Inflammatory macrophage treated with lipopolysaccharide for 4 hours (primary cell): ENCODE measurements at regions not wholly inside any gene's neighbourhood (a gene's known extent, or its start where the extent isn't known, plus 50 kb on each side); places are given as distances from the start of the nearest gene placed in this dataset.

Experiments
- DNase-seq: peaks from one replicate; pipeline ENCODE4 v3.0.0-alpha.2; 2020

DNA sequence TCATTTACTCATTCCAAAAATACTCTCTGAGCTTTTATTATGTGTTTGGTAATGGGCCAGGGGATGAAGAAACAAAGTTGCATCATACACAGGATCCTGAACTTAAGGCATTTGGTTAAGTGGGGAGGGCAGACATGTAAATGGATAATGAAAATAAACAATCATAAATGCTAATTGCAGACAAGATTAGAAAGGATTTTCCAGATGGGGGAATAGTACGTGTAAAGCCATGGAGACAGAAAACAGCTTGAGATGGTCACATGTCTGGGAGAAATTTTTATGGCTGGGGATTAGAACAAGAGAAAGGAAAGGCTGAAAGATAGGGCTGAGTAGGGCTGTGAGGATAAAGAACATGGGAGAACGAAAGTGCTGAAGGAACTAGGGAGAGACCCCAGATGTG, 534.3 kb upstream of the LARGE1 start:
- no peak for DNase-seq

DNA sequence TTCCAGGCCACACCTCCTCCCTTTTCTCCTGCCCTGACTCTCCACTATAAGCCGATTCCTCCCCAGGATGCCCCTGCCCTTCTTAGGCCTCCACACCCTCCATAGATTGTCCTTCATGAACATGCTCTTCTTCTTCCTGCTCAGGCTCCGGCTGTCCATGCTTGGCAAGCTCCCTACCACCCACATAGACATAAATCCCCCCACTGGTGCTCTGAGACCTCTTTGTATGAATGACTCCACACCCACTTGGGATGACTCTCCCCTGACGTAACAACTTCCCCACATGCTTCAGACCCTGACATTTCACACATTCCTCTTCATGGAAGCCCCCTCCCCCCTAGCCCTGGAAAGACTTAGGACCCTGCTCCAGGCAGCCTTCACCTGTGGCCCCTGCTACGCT, 542.5 kb upstream of the LARGE1 start:
- no peak for DNase-seq

DNA sequence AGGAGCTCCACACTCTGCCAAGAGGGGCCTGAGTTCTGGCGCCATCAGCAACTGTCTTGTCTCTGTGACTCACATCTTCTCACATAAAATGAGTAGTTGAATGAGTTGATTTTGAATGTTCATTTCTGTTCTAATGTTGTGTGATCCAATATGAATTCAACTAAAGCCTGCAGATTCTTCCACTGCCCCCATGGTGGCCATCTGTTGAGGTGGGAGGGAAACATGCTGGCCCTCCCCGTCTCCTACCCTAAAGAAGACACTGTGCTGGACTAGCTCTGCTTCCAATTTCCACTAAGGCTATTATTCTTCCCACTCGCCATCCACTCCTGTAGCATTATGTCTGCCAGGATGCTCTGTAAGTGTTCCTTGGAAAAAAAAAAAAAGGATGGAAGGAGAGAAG, 555.6 kb upstream of the LARGE1 start:
- no peak for DNase-seq

DNA sequence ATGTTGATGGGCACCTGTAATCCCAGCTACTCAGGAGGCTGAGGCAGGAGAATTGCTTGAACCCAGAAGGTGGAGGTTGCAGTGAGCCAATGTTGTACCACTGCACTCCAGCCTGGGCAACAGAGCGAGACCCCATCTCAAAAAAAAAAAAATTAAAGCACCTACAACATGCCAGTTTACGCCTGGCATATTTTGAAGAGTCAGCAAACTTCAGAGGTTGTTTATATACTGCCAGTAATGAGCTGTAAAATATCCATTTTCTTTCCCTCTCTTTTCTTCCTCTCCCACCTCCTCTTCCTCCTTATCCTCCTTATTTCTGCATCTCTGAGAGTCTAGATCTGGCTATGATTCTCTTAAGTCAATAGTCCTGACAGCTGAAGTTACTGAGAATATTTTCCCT, 556.5 kb upstream of the LARGE1 start:
- no peak for DNase-seq

DNA sequence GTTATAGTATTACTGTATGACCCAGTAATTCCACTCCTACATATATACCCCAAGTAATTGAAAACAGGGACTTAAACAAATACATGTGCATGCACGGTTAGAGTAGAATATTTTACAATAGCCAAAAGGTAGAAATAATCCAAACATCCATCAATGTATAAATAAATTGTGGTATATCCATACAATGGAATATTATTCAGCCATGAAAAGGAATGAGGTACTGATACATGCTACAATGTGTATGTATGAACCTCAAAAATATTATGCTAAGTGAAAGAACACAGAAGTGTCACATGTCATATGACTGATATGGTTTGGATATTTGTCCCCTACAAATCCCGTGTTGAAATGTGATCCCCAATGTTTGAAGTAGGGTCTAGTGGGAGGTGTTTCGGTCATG, 560.8 kb upstream of the LARGE1 start:
- no peak for DNase-seq

DNA sequence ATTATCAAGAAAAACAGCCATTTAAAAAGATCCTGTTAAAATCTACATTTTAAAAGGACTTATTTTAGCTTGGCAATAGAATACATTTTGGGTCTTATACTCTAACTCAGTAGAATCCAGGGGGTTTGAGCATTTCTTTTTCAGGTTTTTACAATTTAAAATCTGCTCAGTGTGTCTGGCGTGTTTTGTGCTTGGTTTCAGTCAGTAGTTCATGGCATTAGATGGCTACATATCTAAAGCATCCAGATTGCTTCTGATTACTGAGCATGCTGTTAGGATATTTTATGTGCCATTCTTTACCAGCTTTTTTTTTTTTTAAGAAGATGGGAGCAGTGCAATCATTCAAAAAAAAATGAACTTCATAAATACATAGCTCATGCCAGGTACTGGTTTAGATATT, 566.1 kb upstream of the LARGE1 start:
- no peak for DNase-seq

DNA sequence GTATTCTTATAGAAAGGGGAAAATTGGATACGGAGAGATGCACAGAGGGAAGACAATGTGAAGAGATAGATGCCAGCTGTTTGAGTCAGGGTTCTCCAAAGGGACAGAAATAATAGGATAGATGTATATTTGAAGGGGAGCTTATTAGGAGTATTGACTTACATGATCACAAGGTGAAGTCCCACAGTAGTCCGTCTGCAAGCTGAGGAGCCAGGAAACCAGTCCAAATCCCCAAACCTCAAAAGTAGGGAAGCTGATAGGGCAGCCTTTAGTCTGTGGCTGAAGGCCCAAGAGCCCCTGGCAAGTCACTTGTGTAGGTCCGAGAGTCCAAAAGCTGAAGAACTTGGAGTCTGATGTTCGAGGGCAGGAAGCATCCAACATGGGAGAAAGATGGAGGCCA, 569.6 kb upstream of the LARGE1 start:
- no peak for DNase-seq

DNA sequence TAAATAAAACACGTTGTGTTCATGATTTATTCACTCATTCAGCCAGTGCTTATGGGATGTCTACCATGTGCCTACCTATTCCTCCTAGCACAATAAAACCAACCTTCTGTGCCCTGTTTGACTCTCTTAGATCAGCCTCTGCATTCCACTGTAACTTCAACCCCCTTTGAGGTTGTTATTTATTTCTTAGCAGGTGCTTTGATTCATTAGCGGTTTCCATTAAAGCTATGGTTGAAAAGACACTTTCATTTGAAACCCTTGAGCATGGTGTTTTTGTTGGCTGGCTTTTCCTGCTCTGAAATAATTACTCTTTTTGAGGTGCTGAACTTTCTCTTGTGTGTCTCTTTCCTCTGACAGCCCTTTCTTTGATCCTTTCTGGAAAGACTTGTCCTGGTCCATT, 570.6 kb upstream of the LARGE1 start:
- DNase-seq, result no peak

DNA sequence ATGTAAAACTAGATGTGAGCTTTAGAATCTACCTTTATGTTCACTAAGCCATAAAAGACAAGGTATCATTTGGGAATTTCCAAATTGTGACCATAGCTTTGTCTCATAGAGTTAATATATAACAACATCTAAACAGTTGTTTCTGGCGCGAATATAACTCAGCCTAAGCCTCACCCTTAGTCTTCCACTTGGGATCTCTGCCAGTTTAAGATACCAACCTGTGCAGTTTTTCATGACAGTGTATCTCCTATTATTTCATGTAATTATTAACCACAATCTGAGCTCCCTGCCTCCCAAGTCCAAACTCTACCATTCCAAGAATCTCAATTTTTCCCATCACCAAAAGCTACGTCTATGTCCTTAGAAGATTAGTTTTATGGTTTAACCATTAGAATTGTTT, 572.5 kb upstream of the ISX start:
- DNase-seq, result no peak

DNA sequence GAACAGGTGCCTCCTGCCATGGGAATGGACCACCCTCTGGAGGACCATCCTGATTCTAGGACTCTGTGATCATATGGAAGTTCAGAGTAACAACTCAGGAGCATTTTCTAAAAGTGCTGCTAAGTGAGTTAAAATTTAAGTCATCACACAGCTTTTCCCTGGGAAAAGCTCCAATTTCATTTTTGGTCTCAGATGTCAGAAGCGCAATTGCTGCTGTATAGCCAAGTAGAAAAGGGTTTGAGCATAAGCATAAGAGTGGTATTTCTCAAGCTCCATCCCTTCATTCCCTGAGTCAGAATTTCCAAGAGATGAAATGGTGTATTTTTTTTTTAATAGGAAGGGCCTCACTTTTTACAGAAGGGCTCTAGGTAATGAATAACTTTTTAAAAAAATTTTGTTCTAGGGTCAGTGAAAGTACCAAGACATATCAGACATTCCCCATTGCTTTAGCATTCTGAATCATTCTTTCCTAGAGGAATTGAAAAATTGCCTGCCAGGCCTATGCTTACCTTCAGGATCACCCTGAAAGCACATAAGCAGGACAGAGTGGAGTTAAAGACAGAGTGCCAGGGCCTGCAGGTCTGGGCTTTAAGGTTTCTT, 564.5 kb upstream of the ISX start:
- no peak for DNase-seq

DNA sequence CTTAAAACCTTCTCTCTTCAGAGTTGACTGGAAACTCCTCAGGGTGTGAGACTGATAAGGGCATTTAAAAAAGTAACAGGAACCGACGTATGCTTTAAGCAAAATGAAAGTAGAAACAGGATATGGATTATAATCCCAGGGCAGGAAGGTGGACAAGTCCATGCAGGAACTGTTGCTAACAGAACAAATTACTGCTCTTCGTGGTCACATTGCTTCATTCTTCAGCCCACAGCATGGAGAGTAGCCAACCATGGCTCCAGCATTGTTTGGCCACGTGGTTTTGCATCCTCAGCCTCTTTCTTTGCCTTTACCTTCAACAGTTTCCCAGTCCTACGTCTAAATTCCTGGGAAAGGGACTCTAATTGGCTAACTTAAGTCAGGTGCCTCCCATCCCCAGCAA, 563.1 kb upstream of the ISX start:
- DNase-seq, result no peak

DNA sequence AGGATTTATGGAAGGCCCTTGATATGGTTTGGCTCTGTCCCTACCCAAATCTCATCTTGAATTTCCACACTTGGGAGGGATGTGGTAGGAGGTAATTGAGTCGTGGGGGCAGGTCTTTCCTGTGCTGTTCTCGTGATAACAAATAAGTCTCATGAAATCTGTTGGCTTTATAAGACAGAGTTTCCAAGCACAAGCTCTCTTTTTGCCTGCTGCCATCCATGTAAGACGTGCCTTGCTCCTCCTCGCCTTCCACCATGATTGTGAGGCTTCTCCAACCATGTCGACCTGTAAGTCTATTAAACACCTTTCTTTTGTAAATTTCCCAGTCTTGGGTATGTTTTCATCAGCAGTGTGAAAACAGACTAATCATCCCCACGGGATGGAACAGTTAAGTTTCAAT, 557.2 kb upstream of the ISX start:
- DNase-seq, result no peak

DNA sequence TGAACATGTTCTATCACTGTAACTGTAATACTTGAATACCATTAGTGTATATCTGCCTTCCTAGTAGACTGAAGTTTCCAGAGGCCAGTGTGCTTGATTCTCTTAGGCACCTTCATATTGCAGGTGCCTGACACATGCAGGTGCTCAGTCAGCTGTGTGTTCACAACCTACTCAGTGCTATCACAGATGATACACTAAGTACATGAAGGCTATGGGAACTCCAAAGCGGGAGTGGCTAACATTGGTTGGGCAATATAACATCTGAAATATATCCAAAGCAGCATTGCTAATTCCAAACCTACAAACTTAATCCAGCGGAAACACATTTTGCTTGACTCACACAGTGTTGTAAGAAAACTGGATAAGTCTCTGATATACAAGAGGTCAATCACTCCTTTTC, 539.3 kb upstream of the ISX start:
- no peak for DNase-seq

DNA sequence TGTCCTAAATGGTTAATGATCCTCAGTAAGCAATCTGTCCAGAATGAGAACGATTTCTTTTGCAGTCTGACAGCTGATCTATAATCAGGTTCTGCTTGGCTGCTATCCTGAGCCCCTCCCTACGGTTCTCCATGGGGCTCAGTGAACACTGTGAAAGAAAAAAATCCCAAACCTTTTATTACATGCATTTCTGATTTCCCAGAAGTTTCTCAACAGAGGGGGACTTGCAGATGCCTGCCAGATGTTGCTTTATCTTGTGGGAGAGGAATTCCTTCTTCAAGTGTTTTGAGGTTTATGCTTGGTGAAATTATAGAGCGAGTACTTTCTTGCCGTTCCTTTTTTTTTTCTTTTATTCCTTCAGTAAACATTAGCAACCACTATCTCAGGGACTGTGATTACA, 531.9 kb upstream of the ISX start:
- DNase-seq, result no peak

DNA sequence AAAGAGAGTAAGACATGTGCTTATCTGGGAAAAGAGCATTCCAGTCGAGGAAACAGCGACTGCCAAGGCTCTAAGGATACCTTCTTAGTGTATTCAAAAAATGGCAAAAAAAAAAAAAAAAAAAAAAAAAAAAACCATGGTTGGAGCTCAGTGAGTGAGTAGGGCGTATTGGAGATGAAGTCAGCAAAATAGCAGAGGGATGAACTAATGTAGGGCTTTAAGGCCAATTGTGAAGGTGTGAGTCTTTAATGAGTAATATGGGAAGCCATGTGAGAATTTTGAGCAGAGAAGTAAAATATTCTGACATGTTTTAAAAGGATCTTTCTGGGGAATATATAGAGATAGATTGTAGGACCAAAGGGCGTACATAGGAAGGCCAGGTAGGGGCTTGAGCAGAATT, 498.6 kb upstream of the ISX start:
- DNase-seq, result no peak

DNA sequence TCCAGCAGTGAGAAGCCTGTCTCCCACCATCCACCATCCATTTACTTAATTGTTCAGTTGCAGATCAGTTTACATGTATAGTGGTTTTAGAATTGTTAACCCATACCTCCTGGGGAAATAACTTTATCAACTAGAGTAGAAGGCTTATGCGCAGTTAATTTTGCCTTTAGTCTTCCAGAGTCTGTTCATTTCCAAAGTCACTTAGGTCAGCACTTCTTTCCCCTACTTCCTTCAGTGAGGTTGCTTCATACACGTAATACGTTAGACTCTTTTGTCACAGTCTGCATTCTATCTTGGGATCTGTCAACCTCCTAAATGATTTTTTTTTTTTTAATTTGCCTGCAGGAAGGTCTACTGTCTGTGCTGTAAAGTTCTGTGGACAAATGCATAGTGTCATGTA, 495.6 kb upstream of the ISX start:
- no peak for DNase-seq

DNA sequence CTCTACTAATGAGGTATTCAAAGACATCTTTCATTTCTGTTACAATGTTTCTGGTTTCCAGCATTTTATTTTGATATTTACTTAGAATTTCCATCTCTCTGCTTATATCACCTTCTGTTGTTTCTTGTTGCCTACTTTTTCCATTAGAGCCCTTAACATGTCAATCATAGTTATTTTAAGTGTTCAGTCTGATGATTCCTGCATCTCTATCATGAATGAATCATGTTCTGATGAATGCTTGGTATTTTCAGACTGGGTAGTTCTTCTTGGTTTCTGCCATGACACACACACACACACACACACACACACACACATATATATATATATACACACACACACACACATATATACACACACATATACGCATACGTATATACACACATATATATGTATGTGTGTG, 486.4 kb upstream of the ISX start:
- DNase-seq, result no peak

DNA sequence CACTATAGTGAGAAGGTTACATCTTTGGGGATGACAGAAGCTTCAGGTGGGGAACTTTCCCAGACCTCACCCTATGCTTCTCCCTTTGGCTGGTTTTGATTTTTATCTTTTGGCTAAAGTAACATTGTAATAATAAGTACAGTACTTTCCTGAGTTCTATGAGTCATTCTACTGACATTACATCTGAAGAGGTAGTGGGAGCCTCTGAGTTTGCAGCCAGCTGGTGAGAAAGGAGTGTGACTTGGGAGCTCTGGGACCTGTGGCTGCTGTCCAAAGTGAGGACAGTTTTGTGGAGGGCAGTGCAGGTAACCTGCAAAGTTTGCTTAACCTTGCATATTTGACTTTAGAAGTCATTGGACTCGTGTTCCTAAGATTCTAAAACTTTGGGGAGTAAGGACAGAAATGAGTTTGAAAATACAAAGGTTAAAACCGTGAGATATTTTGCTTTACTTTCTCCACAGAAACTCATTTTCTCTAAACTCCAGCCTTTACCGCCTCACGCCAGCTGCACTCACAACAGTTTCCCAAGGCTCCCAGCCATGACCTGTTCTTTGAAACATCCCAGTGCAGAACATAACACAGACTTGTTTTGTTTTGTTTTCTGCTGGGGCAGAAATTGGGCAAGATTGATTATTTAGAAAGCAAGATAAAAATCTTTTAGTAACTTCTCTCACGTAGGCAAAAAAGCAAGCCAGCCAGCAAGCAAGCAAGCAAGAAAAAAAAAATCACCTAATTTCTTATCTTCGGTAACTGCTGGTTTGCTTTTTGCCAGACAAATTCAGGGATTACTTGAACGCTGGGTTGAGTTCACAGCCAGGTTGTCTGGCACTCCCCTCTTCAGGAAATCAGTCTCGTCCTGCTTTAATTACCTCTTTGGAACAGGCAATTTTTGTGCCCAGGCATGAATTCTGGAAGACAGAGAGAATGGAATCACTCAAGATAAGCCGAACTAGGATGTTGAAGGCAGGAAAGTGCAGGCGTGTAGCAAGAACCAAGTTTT, 478.3 kb upstream of the ISX start:
- DNase-seq, result no peak

DNA sequence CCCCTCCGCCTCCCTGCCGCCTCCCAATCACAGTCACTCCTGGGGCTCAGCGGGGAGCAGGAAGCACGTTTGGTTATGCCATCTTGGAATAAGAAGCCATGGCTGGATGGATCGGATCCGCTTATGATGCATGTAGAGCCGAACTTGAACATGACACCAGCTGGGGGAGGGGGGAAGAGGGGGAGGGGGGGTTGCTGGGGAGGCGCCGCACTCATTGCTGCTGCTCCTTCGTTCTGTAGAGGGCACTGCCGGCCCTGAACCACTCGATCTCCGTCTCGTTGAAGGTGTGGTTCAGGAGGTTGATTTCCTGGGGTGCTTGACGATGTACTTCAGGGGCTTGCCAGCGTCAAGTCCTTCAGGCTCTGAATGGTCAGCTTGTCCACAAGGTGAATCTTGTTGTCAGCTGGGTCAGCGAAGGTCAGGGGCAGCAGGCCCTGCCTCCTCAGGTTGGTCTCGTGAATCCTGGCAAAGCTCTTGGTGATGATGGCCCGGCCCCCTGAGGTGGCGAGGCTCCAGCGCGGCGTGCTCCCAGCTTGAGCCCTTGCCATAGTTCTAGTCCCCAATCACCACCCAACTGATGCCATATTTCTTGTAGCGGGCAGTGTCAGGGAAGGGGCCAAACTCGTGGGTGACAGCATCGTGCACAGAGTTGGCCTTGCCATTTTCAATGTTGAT, 476.9 kb upstream of the ISX start:
- DNase-seq, result no peak

DNA sequence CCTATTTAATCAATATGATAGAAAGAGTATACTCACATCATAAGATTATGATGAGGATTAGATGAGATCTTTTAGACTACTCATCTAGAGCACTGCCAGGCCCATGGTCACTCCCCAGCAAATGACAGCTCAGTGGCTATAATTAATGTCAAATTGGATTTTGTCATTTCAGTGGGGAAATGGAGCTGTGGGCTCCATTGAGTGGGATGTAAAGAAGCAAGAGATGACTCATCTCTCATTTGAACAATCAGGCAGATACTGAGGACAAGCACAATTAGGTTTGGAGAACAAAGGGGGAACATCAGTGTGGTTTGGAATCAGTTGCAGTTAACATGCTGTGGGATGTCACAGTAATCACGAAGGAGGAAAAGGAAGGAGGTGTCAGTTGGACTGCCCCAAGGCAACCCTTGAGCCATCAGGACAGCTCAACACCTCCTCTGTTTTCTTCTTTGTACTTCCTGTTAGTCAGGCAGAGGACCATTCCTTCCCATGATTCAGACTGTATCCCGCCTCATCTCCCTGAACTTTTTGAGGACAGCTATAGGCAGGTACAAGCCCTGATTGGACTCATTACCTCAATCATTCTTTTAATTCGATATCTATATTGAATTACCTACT, 473.7 kb upstream of the ISX start:
- no peak for DNase-seq

DNA sequence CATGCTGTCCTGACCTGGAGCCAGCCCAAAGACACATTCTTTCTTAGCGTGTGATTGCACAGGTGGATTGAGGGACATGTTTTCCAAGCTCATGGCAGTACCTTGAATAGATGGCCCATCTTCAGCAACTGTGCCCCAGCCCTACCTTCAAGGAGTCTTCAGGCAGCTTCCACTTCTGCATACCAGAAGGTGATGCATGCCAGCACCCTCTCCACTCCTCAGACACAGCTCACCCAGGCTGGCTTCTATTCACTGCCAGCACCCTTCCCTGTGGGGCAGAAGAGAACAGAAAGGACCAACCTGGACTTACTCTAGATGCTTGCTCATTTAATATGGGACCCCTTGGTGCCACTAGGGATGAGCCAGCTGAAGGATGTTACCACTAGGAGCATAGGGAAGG, 466.4 kb upstream of the ISX start:
- no peak for DNase-seq

DNA sequence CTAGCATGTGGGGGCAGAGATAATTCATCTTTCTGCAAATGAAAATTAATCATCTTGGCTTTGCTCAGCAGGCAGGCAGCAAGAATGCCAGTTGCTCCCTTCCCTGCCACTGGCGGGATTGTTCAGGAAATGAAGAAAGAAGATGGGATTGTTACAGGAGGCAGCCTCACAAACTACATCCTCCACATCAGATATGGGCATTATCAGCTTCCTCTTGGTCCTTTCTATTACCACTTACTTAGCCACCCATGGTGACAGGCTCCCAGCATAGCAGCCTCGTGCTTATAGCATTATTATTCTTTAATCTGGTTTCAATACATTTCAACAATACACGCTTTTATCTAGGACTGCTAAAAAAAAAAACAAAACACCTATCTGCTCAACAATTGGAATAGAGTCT, 461.6 kb upstream of the ISX start:
- no peak for DNase-seq

DNA sequence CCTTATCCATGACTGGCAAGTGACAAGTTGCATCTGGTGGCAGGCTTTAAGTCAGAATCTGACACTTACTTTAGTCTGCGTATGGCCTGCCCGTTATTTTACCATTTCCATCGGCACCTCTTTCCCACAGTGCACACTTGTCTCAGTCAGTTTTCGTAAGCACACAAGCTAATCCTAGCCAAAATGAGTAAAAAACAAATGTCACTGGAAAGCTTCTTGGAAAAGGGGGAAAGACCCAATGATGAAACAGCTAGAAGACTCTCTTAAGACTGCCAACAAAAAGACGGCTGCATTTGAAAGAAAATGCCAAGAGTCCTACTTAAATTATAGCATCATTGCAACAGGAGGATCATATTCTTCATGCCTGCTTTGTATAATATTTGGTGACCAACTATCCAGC, 457.9 kb upstream of the ISX start:
- no peak for DNase-seq
